ENCODE measurements at regions not wholly inside any gene's neighbourhood (a gene's known extent, or its start where the extent isn't known, plus 50 kb on each side); places are given as distances from the start of the nearest gene placed in this dataset.

- intact Hi-C loops (cut with micrococcal nuclease; ENCODE audit: unreplicated experiment): no loop called here
- no TSS peak for BruUV-seq (replicated peaks)
- H3K27me3 ChIP-seq (ENCODE audit: control insufficient read depth, insufficient read depth, low read length): peaks cover 31% of the 10 kb centered on the region
- in situ Hi-C loops (cut with HindIII; ENCODE audit: low pct_unique_long_range_greater_than_20kb, low sequenced_read_pairs): no loop called here
- H3K27ac ChIP-seq (ENCODE audit: low read length): no peak overlapping the region
- H3K9me3 ChIP-seq (ENCODE audit: control insufficient read depth, insufficient read depth, low read depth, low read length): no peaks in the 10 kb centered on the region
- DNase-seq (ENCODE audit: low read depth, low spot score): no peak
- TF ChIP-seq TCF7L2 (IDR thresholded peaks at IDR 0.05; ENCODE audit: low read depth, low read length) (no peak), POLR2AphosphoS5 (IDR thresholded peaks at IDR 0.05; ENCODE audit: low read depth, low read length) (no peak), REST (IDR thresholded peaks at IDR 0.05; ENCODE audit: insufficient read depth in 1 of 2, low read depth in 2 of 2, low read length in 1 of 2) (no peak), CTCF (IDR thresholded peaks at IDR 0.05) (no peak), SIN3A (IDR thresholded peaks at IDR 0.05; ENCODE audit: borderline replicate concordance, insufficient read depth, low read depth, low read length) (no peak)
- ATAC-seq: no peak
- H3K4me1 ChIP-seq (ENCODE audit: control insufficient read depth, insufficient read depth, low read length): no peaks in the 10 kb centered on the region
- ChIA-PET CTCF (no interaction called here), POLR2A (no interaction called here)
- no peaks in the 10 kb centered on the region for H3K36me3 ChIP-seq (ENCODE audit: control insufficient read depth, insufficient read depth, low read length)
- H3K4me3 ChIP-seq (ENCODE audit: low read depth in 2 of 2, low read length in 2 of 2): no peak overlapping the region
These were observed 117.4 kb upstream of the PRSS3 start for GRCh38 chr9:33677961-33678360.

- ATAC-seq: no peak
- Histone ChIP-seq H3K9me3 (ENCODE audit: control insufficient read depth, insufficient read depth, low read depth, low read length) (no peaks in the 10 kb centered on the region), H3K4me3 (ENCODE audit: low read depth in 2 of 2, low read length in 2 of 2) (no peak overlapping the region), H3K36me3 (ENCODE audit: control insufficient read depth, insufficient read depth, low read length) (no peaks in the 10 kb centered on the region), H3K27ac (ENCODE audit: low read length) (no peak overlapping the region), H3K27me3 (ENCODE audit: control insufficient read depth, insufficient read depth, low read length) (peaks cover 30% of the 10 kb centered on the region), H3K4me1 (ENCODE audit: control insufficient read depth, insufficient read depth, low read length) (no peaks in the 10 kb centered on the region)
- TF ChIP-seq SIN3A (IDR thresholded peaks at IDR 0.05; ENCODE audit: borderline replicate concordance, insufficient read depth, low read depth, low read length): no peak
- no peak for TF ChIP-seq POLR2AphosphoS5 (IDR thresholded peaks at IDR 0.05; ENCODE audit: low read depth, low read length)
- no peak for TF ChIP-seq CTCF (IDR thresholded peaks at IDR 0.05)
- TF ChIP-seq TCF7L2 (IDR thresholded peaks at IDR 0.05; ENCODE audit: low read depth, low read length): no peak
- TF ChIP-seq REST (IDR thresholded peaks at IDR 0.05; ENCODE audit: insufficient read depth in 1 of 2, low read depth in 2 of 2, low read length in 1 of 2): no peak
- ChIA-PET POLR2A (no interaction called here), CTCF (no interaction called here)
- intact Hi-C loops (cut with micrococcal nuclease; ENCODE audit: unreplicated experiment): no loop called here
- BruUV-seq (replicated peaks): no TSS peak
- DNase-seq (ENCODE audit: low read depth, low spot score): no peak
- in situ Hi-C loops (cut with HindIII; ENCODE audit: low pct_unique_long_range_greater_than_20kb, low sequenced_read_pairs): no loop called here
These were observed 112.8 kb upstream of the PRSS3 start for GRCh38 chr9:33682551-33682950.

All from Panc1 (cell line).